ENCODE measurements at regions not wholly inside any gene's neighbourhood (a gene's known extent, or its start where the extent isn't known, plus 50 kb on each side); places are given as distances from the start of the nearest gene placed in this dataset.

- H3K9me3 ChIP-seq (ENCODE audit: control insufficient read depth in 1 of 2, insufficient read depth in 1 of 2, low read depth in 1 of 2, low read length in 2 of 2), result no peaks in the 10 kb centered on the region
- no TSS peak for BruUV-seq (replicated peaks)
- no peaks in the 10 kb centered on the region for H4K20me1 ChIP-seq (ENCODE audit: insufficient read depth)
- RAD21 ChIA-PET (ENCODE audit: low non-redundant PET in 1 of 2, low total read pairs in 2 of 2, uncharacterized antibody in 2 of 2, unreplicated experiment in 2 of 2), result no interaction called here
- POLR2A ChIA-PET, result no interaction called here
- TF ChIP-seq SRF (IDR thresholded peaks at IDR 0.05; ENCODE audit: low read depth) (no peak), POLR2A (IDR thresholded peaks at IDR 0.05; ENCODE audit: borderline replicate concordance, extremely low read depth, insufficient read depth, insufficient read length) (no peak), ZFX (IDR thresholded peaks at IDR 0.05) (no peak), EGR1 (IDR thresholded peaks at IDR 0.05; ENCODE audit: low read depth) (no peak), MAX (IDR thresholded peaks at IDR 0.05) (no peak)
- H3K36me3 ChIP-seq (ENCODE audit: control insufficient read depth in 1 of 2, insufficient read depth in 2 of 2, low read length in 2 of 2), result no peaks in the 10 kb centered on the region
- H3K9me2 ChIP-seq (ENCODE audit: insufficient read depth), result no peaks in the 10 kb centered on the region
- H3K27ac ChIP-seq (ENCODE audit: low read depth, low read length), result no peak overlapping the region
- H3K9ac ChIP-seq (ENCODE audit: low read length), result no peak overlapping the region
- DNase-seq (ENCODE audit: low read depth, low spot score), result no peak
- H3K4me2 ChIP-seq (ENCODE audit: low read length), result no peak overlapping the region
- no peak overlapping the region for H3K4me3 ChIP-seq (replicated peaks in 1 of 2; ENCODE audit: low read depth in 1 of 2, low read length in 2 of 2)
- H3K79me2 ChIP-seq (ENCODE audit: insufficient read depth, low read length), result no peaks in the 10 kb centered on the region
- no peaks in the 10 kb centered on the region for H3K27me3 ChIP-seq (ENCODE audit: insufficient read depth, low read length)
- H2AFZ ChIP-seq (ENCODE audit: low read depth, low read length, poor library complexity, severe bottlenecking), result no peak overlapping the region
- no peak for ATAC-seq
- CTCF ChIA-PET, result no interaction called here
- no peaks in the 10 kb centered on the region for H3K4me1 ChIP-seq (ENCODE audit: control insufficient read depth in 1 of 2, insufficient read depth in 2 of 2, low read length in 2 of 2)
- intact Hi-C loops (cut with micrococcal nuclease), result no loop called here
Measured at GRCh38 chr16:65758620-65759019, 607.9 kb upstream of the CDH5 start.

GRCh38 chr16:65757064-65757463 lies 609.4 kb upstream of the CDH5 start:
- Histone ChIP-seq H3K4me3 (replicated peaks in 1 of 2; ENCODE audit: low read depth in 1 of 2, low read length in 2 of 2) (no peak overlapping the region), H3K27ac (ENCODE audit: low read depth, low read length) (no peak overlapping the region), H3K4me1 (ENCODE audit: control insufficient read depth in 1 of 2, insufficient read depth in 2 of 2, low read length in 2 of 2) (no peaks in the 10 kb centered on the region), H3K79me2 (ENCODE audit: insufficient read depth, low read length) (no peaks in the 10 kb centered on the region), H3K9ac (ENCODE audit: low read length) (no peak overlapping the region), H4K20me1 (ENCODE audit: insufficient read depth) (no peaks in the 10 kb centered on the region), H2AFZ (ENCODE audit: low read depth, low read length, poor library complexity, severe bottlenecking) (no peak overlapping the region), H3K4me2 (ENCODE audit: low read length) (no peak overlapping the region), H3K36me3 (ENCODE audit: control insufficient read depth in 1 of 2, insufficient read depth in 2 of 2, low read length in 2 of 2) (no peaks in the 10 kb centered on the region), H3K27me3 (ENCODE audit: insufficient read depth, low read length) (no peaks in the 10 kb centered on the region), H3K9me2 (ENCODE audit: insufficient read depth) (no peaks in the 10 kb centered on the region), H3K9me3 (ENCODE audit: control insufficient read depth in 1 of 2, insufficient read depth in 1 of 2, low read depth in 1 of 2, low read length in 2 of 2) (no peaks in the 10 kb centered on the region)
- ChIA-PET CTCF (no interaction called here), RAD21 (ENCODE audit: low non-redundant PET in 1 of 2, low total read pairs in 2 of 2, uncharacterized antibody in 2 of 2, unreplicated experiment in 2 of 2) (no interaction called here), POLR2A (no interaction called here)
- BruUV-seq (replicated peaks), result no TSS peak
- intact Hi-C loops (cut with micrococcal nuclease), result no loop called here
- ATAC-seq (no peak), DNase-seq (ENCODE audit: low read depth, low spot score) (no peak)
- no peak for TF ChIP-seq YY1 (IDR thresholded peaks at IDR 0.05; ENCODE audit: extremely low read depth, insufficient replicate concordance, low read depth, low read length)
- no peak for TF ChIP-seq CBX3 (IDR thresholded peaks at IDR 0.05; ENCODE audit: low read depth)
- TF ChIP-seq JUND (IDR thresholded peaks at IDR 0.05), result no peak
- no peak for TF ChIP-seq CTCF (IDR thresholded peaks at IDR 0.05 in 2 of 3, conservative IDR thresholded peaks at IDR 0.05 in 1 of 3; ENCODE audit: borderline replicate concordance in 1 of 3, insufficient read depth in 1 of 3, low read depth in 2 of 3, low read length in 2 of 3)
- TF ChIP-seq REST (IDR thresholded peaks at IDR 0.05; ENCODE audit: low read depth), result no peak
- TF ChIP-seq EZH2phosphoT487 (IDR thresholded peaks at IDR 0.05; ENCODE audit: borderline replicate concordance), result no peak
- TF ChIP-seq EZH2 (IDR thresholded peaks at IDR 0.05), result no peak
- no peak for TF ChIP-seq RAD21 (IDR thresholded peaks at IDR 0.05; ENCODE audit: low read depth)
- no peak for TF ChIP-seq SRF (IDR thresholded peaks at IDR 0.05; ENCODE audit: low read depth)
- TF ChIP-seq MAX (IDR thresholded peaks at IDR 0.05), result no peak
- no peak for TF ChIP-seq CEBPB (IDR thresholded peaks at IDR 0.05; ENCODE audit: low read depth)
